WERI-Rb-1 (cell line): ENCODE measurements at regions not wholly inside any gene's neighbourhood (a gene's known extent, or its start where the extent isn't known, plus 50 kb on each side); places are given as distances from the start of the nearest gene placed in this dataset.

ENCODE experiments used
- DNase-seq: peaks from one replicate; pipeline ENCODE4 v3.0.0-alpha.2; 2020
- H3K27ac ChIP-seq: fragments of 250-450 bp; sonication (Bioruptor Pico); 2 replicates; pipeline ENCODE4 v1.5.1; 2020; ENCODE audit warnings: mild to moderate bottlenecking, moderate library complexity
- H3K27me3 ChIP-seq: fragments of 250-450 bp; sonication (Bioruptor Pico); 2 replicates; pipeline ENCODE4 v1.5.1; 2021; ENCODE audit warnings: mild to moderate bottlenecking, low read depth, moderate library complexity; ENCODE audit not compliant: insufficient read depth, severe bottlenecking
- H3K36me3 ChIP-seq: fragments of 250-450 bp; sonication (Bioruptor Pico); 2 replicates; pipeline ENCODE4 v1.5.1; 2020; ENCODE audit warnings: mild to moderate bottlenecking, moderate library complexity
- H3K4me3 ChIP-seq: 2 replicates; pipeline ENCODE4 v1.5.1; 2011; ENCODE audit warnings: low read depth, mild to moderate bottlenecking, control low read depth, low read length
- H3K9me3 ChIP-seq: fragments of 250-450 bp; sonication (Bioruptor Pico); 2 replicates; pipeline ENCODE4 v1.5.1; 2021; ENCODE audit warnings: mild to moderate bottlenecking, moderate library complexity; ENCODE audit not compliant: severe bottlenecking
- TF ChIP-seq, protein P1 (sequence below): IDR thresholded peaks from 2 replicates; pipeline ENCODE4 v1.5.1; 2011; ENCODE audit warnings: low read depth, mild to moderate bottlenecking, control low read depth, inconsistent platforms, low read length

DNA sequence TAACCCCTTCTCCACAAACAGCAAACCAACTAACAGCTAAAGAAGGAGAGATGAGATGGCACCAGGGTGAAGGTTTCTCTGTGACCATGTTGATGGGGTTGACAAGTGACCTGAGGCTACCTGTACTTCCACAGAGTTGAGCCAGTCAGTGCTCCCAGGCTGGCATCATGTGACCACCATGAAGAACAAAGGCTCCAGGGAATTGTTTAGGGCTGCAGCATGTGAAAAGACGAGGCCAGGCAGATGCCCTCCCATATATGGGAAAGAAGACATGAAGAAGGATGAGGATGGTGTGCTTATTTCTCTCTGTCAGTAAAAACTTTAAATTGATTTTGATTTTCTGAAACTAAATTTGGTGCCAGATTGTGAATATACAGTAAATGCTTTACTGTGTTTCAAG, 220.6 kb downstream of the OLFM4 start:
- no peak for DNase-seq
- Histone ChIP-seq H3K27ac (no peak overlapping the region), H3K27me3 (no peaks in the 10 kb centered on the region), H3K4me3 (no peak overlapping the region), H3K9me3 (no peaks in the 10 kb centered on the region), H3K36me3 (no peaks in the 10 kb centered on the region)
- TF ChIP-seq, protein P1, sequence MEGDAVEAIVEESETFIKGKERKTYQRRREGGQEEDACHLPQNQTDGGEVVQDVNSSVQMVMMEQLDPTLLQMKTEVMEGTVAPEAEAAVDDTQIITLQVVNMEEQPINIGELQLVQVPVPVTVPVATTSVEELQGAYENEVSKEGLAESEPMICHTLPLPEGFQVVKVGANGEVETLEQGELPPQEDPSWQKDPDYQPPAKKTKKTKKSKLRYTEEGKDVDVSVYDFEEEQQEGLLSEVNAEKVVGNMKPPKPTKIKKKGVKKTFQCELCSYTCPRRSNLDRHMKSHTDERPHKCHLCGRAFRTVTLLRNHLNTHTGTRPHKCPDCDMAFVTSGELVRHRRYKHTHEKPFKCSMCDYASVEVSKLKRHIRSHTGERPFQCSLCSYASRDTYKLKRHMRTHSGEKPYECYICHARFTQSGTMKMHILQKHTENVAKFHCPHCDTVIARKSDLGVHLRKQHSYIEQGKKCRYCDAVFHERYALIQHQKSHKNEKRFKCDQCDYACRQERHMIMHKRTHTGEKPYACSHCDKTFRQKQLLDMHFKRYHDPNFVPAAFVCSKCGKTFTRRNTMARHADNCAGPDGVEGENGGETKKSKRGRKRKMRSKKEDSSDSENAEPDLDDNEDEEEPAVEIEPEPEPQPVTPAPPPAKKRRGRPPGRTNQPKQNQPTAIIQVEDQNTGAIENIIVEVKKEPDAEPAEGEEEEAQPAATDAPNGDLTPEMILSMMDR, result no peak

DNA sequence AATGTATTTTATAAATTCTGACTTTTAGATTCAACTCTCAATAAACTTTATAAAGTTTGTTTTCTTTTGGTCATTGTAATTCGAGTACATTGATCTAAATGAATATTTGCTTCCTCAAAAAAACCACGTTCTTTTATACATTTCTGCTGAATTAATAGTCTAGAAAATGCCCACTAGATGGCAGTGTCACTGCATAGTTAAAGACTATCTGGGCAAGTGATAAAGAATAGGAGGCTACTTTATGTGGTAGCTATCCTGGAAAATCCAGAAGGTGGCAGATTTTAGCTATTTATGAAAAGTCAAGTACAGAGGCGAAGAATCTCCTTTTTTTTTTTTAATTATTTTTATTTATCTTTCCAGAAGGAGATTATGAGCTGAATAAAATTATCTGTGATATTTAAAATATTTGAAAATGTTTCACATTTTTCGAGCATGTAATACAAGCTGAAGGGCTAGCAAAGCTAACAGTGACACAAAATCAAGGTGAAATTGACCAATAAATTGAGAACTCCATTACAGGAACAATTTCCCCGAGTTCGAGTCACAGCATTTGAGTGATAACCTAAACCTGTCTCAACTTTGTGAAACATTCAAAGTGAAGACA, 221.8 kb downstream of the OLFM4 start:
- Histone ChIP-seq H3K9me3 (no peaks in the 10 kb centered on the region), H3K36me3 (no peaks in the 10 kb centered on the region), H3K27me3 (no peaks in the 10 kb centered on the region), H3K4me3 (no peak overlapping the region), H3K27ac (peak overlapping the region; percentile 26; the same call in 1 of the 2 replicates)
- no peak for DNase-seq
- TF ChIP-seq, protein P1, result no peak

DNA sequence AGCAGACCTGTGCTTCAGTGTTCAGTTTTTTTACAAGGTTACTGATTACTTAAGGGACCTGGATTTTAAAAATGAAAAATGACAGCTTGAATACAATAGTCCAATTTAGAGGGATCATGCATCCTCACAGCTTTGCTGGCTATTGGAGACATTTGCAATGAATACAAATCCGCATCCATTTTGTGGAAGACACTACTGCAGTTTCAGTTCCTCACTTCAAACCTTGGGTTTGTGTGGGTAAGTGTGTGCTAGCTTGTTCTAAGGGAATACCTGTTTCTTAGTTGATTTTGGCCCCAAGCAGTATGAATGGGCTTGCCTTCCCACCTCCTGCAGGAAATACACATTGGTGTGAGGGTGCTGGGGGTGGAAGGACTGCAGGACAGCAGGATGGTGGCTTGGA, 222.4 kb downstream of the OLFM4 start:
- TF ChIP-seq, protein P1, result no peak
- no peak for DNase-seq
- Histone ChIP-seq H3K27me3 (no peaks in the 10 kb centered on the region), H3K9me3 (no peaks in the 10 kb centered on the region), H3K27ac (no peak overlapping the region), H3K4me3 (no peak overlapping the region), H3K36me3 (no peaks in the 10 kb centered on the region)

DNA sequence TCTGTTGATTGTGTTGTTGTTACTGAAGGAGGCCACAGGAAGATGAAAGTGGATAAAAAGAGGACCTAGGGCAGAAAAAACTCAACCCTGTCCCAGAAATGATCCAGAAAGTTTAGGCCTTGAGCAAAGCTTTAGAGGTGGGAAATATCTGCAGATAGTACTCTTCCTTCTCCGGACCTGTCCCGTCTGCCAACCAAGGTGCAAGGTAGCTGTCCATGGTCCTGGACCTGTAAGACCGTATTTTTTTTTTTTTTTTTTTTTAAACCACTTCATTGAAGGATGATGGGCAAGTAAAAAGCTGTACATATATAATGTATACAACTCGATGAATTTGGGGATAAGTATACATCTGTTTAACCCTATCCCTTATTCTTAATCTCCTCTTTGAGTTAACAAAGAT, 225.9 kb downstream of the OLFM4 start:
- no peak overlapping the region for H3K27ac ChIP-seq
- TF ChIP-seq, protein P1, result no peak
- no peaks in the 10 kb centered on the region for H3K36me3 ChIP-seq
- no peaks in the 10 kb centered on the region for H3K9me3 ChIP-seq
- H3K4me3 ChIP-seq, result no peak overlapping the region
- no peaks in the 10 kb centered on the region for H3K27me3 ChIP-seq
- DNase-seq, result no peak

DNA sequence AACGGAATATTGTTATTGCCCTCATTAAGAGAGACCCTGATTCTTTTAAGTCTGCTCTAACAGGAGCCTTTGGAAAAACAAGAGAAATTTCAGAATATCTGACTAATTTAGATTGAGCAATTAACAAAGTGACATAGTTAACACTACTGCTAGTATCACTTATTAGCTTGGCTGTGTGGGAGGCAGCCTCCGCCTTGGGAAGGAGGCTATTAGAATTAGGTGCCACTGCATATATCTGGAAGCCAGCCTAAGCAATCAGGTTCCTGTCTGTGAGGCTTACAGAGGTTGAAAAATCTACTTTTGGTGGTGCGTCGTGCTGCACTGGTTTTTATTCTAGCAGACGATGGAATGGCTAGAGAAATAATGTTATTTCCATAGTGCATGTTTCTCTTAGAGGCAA, 227.2 kb downstream of the OLFM4 start:
- DNase-seq, result no peak
- H3K36me3 ChIP-seq, result no peaks in the 10 kb centered on the region
- no peak overlapping the region for H3K4me3 ChIP-seq
- TF ChIP-seq, protein P1, result no peak
- H3K27ac ChIP-seq, result no peak overlapping the region
- H3K9me3 ChIP-seq, result no peaks in the 10 kb centered on the region
- H3K27me3 ChIP-seq, result no peaks in the 10 kb centered on the region

DNA sequence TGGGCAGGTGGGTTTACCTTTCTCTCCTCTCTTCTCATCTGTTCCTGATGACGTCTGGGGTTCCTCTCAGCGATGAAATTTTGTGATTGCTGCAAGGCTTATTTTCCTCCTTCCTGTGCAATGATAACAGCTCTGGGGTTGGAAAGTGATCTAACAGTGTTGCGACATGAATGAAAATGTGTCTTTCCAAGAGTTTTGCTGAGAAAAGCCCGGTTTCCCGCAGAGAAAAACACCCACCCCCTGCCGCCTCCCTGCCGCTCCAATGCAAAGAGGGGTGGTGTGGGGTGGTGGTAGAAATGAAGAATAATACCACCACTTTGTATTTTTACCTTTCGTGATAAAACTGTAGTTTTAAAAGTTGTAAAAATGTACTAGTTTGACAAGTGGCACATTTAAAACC, 232.0 kb downstream of the OLFM4 start:
- Histone ChIP-seq H3K27ac (no peak overlapping the region), H3K27me3 (no peaks in the 10 kb centered on the region), H3K4me3 (no peak overlapping the region), H3K9me3 (no peaks in the 10 kb centered on the region), H3K36me3 (no peaks in the 10 kb centered on the region)
- TF ChIP-seq, protein P1, result no peak
- DNase-seq, result no peak
